Kidney glomerular epithelial cell (primary cell): ENCODE measurements at regions not wholly inside any gene's neighbourhood (a gene's known extent, or its start where the extent isn't known, plus 50 kb on each side); places are given as distances from the start of the nearest gene placed in this dataset.
"Not testable (repeated sequence)": the region's sequence is repeated elsewhere in the genome, so short reads cannot be mapped to it uniquely, and the experiment has no call there.

Experiments
- DNase-seq: peaks from one replicate; lab custom pipeline; 2025; lab: John Stamatoyannopoulos, UW

DNA sequence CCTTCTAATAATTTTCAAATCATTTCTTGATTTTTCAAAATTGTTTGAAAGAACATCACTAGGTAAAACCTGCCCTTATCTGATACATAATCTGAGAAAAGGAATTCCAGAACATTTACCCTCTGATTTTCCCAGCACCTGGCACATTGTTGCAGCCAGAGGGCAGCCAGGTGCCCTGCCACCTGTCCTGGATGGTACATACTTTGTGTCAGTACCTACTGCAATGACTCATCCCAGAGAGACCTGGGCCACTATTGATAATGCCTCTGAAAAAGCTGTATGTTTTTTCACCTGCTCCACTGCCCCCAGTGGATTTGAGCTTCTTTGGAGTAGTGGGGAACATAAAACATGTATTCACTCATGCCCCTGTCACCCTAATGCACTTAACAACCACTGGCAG, 648.9 kb upstream of the GBE1 start:
- no peak for DNase-seq

DNA sequence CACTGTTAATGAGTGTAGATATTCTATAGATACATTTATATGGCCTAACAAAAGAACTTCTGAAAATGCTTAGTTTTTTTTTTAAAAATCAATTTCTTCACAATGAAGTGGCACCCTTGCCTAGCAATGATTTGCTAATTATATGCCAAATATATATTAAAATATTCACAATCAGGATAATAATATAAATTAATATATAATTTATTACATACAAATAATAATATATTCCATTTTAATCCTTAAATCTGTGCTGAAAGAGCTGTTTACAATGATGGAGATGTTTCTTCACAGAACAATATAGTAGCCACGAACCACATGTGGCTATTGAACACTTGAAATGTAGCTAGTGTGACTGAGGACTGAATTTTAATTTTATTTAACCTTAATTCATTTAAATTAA, 648.4 kb upstream of the GBE1 start:
- DNase-seq, result no peak

DNA sequence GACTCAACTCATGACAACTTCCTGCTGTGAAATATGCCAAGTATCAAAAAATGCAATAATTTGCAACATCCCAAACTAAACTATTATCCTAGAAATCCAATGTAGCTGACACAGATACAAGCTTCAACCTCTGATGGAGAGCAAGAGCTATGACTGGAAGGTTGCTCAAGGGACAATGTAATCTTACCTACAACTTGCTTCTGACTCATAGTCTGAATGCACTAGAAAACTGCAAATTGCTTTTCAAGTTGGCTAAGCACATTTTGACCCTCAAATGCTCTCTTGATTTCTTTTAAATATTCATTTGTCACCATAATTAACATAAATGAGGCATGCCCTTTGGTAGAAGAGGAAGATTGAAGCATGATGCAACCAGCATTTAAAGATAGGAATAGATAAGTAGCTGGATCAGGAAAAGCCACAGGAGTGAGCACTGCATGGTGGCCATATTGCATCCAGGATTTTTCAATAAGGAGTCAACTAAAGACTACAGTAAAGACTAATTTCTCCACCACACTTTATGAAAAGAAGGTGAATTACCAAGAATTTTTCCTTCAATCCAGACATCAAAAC, 630.8 kb upstream of the GBE1 start:
- DNase-seq, result no peak

GRCh38 chr3:82390868-82391267, 629.4 kb upstream of the GBE1 start:
- DNase-seq, result no peak

GRCh38 chr3:82386647-82387046, 625.2 kb upstream of the GBE1 start:
- no peak for DNase-seq

- DNase-seq, result no peak
Measured at GRCh38 chr3:82384181-82384580, 622.7 kb upstream of the GBE1 start.

- no peak for DNase-seq
Measured at GRCh38 chr3:82382831-82383230, 621.4 kb upstream of the GBE1 start.

GRCh38 chr3:82378392-82378791, 616.9 kb upstream of the GBE1 start:
- DNase-seq, result no peak

DNA sequence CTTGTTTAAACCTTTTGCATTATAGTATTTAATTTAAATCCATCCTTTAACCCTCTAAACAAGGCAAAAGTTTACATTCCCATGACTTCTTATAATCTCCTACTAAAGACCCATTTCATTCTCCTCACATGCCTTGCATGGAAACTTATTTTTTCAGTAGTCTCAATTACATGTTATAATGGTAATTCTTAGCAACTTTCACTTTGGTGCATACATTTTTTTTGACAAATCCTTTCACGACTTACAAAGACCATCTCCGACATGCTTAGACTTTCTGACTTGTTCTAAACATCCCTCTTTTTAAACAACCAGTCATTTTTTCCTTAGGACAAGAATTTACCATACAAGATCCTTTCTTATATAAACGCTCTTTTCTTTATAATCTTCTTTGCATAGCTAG, 615.4 kb upstream of the GBE1 start:
- DNase-seq, result no peak

GRCh38 chr3:82373833-82374232, 612.4 kb upstream of the GBE1 start:
- DNase-seq, result not testable (repeated sequence)

DNA sequence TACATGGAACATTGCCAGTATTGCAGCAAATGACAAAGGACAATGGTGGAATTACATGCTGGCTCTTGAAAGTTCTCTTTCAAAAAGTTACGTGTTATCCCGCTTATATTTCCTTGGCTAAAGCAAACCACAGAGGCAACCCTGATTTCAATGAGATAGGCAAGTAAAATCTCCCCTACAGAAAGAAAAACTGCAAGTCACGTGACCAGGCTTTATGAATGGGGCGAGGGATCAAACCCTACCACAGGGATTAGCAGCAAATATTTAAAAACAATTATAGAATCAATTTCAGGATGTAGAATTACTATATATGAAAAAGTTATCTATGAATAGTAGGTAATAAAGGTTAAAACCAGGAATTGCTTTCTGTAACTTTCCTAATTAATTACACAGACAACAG, 603.4 kb upstream of the GBE1 start:
- DNase-seq, result no peak

GRCh38 chr3:82363131-82363530, 601.7 kb upstream of the GBE1 start:
- DNase-seq, result no peak

- DNase-seq, result no peak
Measured at GRCh38 chr3:82355228-82355627, 593.8 kb upstream of the GBE1 start.

DNA sequence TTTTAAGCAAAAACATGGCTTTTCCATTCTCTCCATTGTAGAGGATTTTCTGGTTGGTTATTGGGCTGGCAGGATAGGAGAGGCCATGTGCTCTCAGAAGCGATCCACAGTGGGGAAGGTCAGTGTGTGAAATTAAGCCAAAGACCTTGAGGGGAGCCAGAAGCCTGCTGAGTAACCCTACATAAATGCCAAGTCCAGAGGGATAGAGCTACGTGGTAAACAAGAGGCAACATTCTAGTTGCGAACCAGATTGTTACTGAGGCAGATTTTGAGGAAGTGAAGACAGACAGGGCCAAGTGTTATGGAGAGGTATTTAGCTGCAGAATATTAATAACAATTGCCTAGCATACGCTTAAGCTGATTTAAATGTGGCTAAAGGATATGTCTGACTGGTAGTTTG, 592.8 kb upstream of the GBE1 start:
- no peak for DNase-seq

DNA sequence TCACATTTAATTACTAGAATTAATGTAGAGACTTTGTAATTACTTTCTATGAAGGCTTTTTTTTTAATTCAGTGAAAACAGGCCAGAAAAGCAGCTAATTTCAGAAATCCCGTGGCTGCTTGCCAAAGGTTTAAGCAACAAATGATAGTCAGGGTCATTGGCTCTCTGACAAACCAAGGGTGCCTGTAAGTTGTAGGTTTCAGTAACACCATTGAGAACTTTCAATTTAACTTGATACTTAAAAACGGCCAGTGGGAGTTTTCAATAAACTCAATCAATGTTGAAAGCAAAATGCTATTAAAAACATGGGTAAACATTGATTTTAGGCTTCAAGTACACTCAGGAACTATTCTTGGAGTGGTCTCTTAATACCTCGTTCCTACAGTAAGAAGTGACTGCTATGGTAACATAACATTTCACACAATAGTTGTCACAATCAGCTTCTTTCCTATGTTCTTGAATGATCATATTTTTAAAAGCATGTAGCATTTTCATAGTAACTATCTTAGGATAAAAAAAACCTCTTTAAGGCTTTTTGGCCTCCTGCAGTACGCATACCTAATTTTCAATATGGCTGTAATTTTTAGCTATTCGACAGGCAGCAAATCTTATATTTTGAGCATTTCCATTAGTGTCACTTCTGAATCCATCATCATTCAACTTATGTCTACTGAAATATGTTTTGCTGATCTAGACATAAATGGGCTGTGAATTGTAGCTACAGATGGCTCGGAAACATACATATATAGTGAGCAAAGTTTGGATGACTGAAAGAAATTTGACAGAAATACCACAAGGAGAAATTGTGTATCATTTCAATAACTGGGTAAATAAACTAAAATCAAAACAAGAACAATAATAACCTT, 592.1 kb upstream of the GBE1 start:
- no peak for DNase-seq

- DNase-seq, result no peak
Measured at GRCh38 chr3:82347585-82347984, 586.1 kb upstream of the GBE1 start.

DNA sequence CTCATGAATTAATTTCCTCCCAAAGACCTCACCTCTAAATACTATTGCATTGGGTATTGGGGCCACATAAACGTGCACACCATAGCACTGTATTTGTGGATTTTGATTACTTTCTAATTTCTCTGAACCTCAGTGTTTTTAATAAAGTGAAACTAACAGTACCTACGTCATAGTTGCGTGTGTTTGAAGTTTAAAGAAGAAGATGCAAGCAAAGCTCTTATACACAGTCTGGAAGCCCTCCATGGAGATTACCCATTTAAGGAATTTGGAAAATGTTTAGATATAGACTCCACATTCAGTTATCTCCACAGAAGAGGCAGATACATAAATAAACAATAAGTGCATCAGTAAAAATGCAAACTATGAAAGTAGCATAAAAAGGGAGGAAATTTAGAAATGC, 581.1 kb upstream of the GBE1 start:
- no peak for DNase-seq

GRCh38 chr3:82329300-82329699, 567.9 kb upstream of the GBE1 start:
- no peak for DNase-seq

DNA sequence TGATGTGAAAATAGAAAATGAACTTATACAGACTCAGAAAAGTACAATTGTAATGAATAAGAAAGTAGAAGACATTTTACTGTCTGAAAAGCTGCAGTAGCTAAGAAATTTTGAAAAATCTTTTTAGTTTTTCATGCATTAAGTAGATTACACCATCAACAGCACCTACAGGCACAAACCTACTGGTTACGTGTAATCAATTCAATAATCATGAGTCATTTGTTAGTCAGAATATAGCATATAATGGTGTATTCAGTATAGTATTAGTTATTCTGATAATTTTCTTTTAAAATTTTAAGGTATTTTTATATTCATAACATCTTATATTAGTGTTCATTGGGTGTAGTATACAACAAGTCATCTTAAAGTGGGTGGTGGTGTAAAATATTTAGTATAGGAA, 550.5 kb upstream of the GBE1 start:
- DNase-seq, result no peak

DNA sequence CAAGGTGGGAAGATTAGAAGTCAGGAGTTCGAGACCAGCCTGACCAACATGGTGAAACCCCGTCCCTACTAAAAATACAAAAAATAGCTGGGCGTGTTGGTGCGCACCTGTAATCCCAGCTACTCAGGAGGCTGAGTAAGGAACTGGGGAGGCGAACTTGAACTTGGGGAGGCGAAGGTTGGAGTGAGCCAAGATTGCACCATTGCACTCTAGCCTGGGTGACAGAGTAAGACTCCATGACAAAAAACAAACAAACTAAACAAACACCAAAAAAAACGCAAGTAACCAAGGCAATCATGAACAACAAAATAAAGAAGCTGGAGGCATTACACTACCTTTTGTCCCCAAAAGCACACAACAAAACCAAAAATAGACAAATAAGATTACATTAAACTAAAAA, 547.3 kb upstream of the GBE1 start:
- no peak for DNase-seq

DNA sequence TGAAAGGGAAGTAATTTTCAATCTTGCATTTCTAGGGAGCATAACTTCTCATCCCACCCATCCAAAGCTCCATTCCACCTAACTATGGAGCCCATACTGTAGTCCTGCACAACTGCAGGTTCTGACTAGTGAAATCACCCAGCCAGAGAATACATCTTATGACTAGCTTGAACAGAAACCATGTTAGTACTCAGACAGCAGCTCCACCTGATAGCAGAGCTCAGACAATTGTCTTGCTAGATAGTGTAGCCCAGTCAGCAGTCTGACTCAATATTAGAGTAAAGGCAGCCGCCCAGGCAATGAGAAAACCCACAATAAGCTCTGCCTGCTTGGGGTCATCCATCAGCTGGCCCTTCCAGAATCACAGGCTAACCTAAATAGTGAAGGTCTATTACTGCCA, 544.7 kb upstream of the GBE1 start:
- DNase-seq, result no peak

GRCh38 chr3:82294609-82295008, 533.2 kb upstream of the GBE1 start:
- DNase-seq, result no peak

DNA sequence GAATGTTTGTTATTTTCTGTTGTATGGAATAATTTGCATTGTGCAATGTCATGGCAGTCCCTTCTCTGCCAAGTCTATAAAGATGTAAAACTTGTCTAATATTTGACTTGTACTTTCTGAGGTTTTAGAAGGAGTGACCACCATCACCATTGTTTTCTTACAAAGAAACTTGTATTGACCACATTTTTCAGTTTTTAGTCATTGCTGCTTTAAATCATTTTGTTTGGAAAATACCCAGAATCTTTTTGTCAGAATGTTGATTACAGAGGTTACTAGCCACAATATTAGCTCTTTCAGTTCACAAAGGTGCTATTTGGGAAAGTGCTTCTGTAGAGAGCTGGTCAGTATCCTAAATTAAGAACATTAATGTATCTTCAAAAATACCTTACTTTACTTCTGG, 532.4 kb upstream of the GBE1 start:
- no peak for DNase-seq

DNA sequence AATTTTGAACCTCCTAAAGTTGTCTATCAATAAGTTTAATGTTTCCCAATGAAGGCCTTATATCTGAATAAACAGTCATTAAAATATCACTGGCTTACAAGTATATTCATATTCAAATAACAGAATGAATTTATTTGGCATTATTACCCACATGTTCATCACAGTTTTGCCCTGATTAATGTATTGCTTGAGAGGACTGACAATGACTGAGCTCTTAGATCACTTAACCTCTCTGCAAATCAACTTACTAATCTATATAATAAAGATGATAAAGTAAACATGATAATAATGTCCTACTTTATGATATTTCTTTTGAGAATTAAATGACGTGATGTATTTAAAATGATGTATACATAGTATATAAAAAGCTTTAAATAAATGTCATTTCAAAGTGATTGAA, 532.0 kb upstream of the GBE1 start:
- DNase-seq, result no peak
